H1 (cell line): ENCODE measurements at regions not wholly inside any gene's neighbourhood (a gene's known extent, or its start where the extent isn't known, plus 50 kb on each side); places are given as distances from the start of the nearest gene placed in this dataset.

Experiments used
- CTCF ChIA-PET: fragments of 300-600 bp; sonication (Branson Sonifier 250); formaldehyde crosslinking; loops from one replicate; lab custom pipeline; 2021; ENCODE audit not compliant: partially characterized antibody; lab: Charles Lee
- POLR2A ChIA-PET: fragments of 300-600 bp; sonication (Branson Sonifier 250); formaldehyde crosslinking; loops from one replicate; lab custom pipeline; 2021; ENCODE audit warnings: inconsistent platforms; ENCODE audit not compliant: partially characterized antibody; lab: Charles Lee
- DNase-seq, 2 experiments: peaks; one replicate each; pipeline versions ENCODE4 v3.0.0 to v3.0.0-alpha.2; 2010 to 2022; ENCODE audit warnings: low spot score in 2 of 2, low read depth in 1 of 2, mixed read lengths in 1 of 2
- FAIRE-seq: peaks from 2 replicates; lab custom pipeline; 2011; peaks lifted over from hg19 to GRCh38; lab: Jason Lieb, UNC
- H2AFZ ChIP-seq: 2 replicates; pipeline ENCODE4 v1.8.1; 2012; ENCODE audit warnings: low read length, inconsistent platforms
- H2AK5ac ChIP-seq: 2 replicates; pipeline ENCODE4 v1.6.1; 2013; ENCODE audit warnings: low read depth, low read length
- H2BK120ac ChIP-seq: replicated peaks from 2 replicates; pipeline ENCODE3; 2013; ENCODE audit warnings: low read depth, low read length, inconsistent platforms
- H2BK12ac ChIP-seq: 2 replicates; pipeline ENCODE4 v1.6.1; 2013; ENCODE audit warnings: low read depth, low read length
- H2BK15ac ChIP-seq: 2 replicates; pipeline ENCODE4 v1.6.1; 2013; ENCODE audit warnings: low read length
- H2BK20ac ChIP-seq: 2 replicates; pipeline ENCODE4 v1.6.1; 2013; ENCODE audit warnings: low read length
- H2BK5ac ChIP-seq: 2 replicates; pipeline ENCODE4 v1.6.1; 2013; ENCODE audit warnings: low read depth, low read length
- H3K14ac ChIP-seq: 2 replicates; pipeline ENCODE4 v1.6.1; 2013; ENCODE audit warnings: inconsistent platforms; ENCODE audit not compliant: insufficient read length
- H3K18ac ChIP-seq: 2 replicates; pipeline ENCODE4 v1.6.1; 2013; ENCODE audit warnings: low read length; ENCODE audit errors: extremely low read depth
- H3K23ac ChIP-seq: 2 replicates; pipeline ENCODE4 v1.6.1; 2013; ENCODE audit warnings: inconsistent platforms; ENCODE audit not compliant: insufficient read length
- H3K23me2 ChIP-seq: 2 replicates; pipeline ENCODE4 v1.6.1; 2013; ENCODE audit warnings: low read depth, low read length
- H3K27ac ChIP-seq: 2 replicates; pipeline ENCODE4 v1.6.1; 2011; ENCODE audit warnings: low read depth, low read length, inconsistent platforms
- H3K27me3 ChIP-seq, 4 experiments: replicated peaks in 1 of 4; 1 replicate in 1 of 4; 2 replicates in 3 of 4; pipeline versions ENCODE4 v1.6.1 to v1.8.1; 2011 to 2013; ENCODE audit warnings: low read length in 3 of 4, mild to moderate bottlenecking in 3 of 4, inconsistent platforms in 2 of 4, mixed read lengths in 2 of 4, moderate library complexity in 1 of 4; ENCODE audit not compliant: control insufficient read depth in 3 of 4, insufficient read depth in 3 of 4; ENCODE audit errors: extremely low read depth in 1 of 4
- H3K36me3 ChIP-seq, 4 experiments: 2 replicates each; pipeline versions ENCODE4 v1.6.1 to v1.8.1; 2011 to 2013; ENCODE audit warnings: mild to moderate bottlenecking in 4 of 4, low read length in 3 of 4, moderate library complexity in 2 of 4, control low read depth in 1 of 4, inconsistent platforms in 1 of 4; ENCODE audit not compliant: insufficient read depth in 4 of 4, control insufficient read depth in 2 of 4
- H3K4ac ChIP-seq: replicated peaks from 2 replicates; pipeline ENCODE3; 2013; ENCODE audit warnings: low read length, low read depth, mixed read lengths, inconsistent platforms; ENCODE audit not compliant: insufficient read length
- H3K4me1 ChIP-seq, 4 experiments: replicated peaks in 1 of 4; 1 replicate in 1 of 4; 2 replicates in 3 of 4; pipeline versions ENCODE4 v1.6.1 to v1.8.1; 2011 to 2013; ENCODE audit warnings: low read length in 3 of 4, inconsistent platforms in 2 of 4, mixed read lengths in 1 of 4; ENCODE audit not compliant: insufficient read depth in 4 of 4, control insufficient read depth in 3 of 4
- H3K4me2 ChIP-seq, 2 experiments: 2 replicates each; pipeline versions ENCODE4 v1.6.1 to v1.8.1; 2011 to 2013; ENCODE audit warnings: low read depth in 2 of 2, low read length in 2 of 2, control low read depth in 1 of 2, inconsistent platforms in 1 of 2, mild to moderate bottlenecking in 1 of 2; ENCODE audit not compliant: insufficient read depth in 1 of 2
- H3K4me3 ChIP-seq, 4 experiments: fragments of 200-600, 300-600 bp in 1 of 4; sonication (generic), shearing (Covaris generic), sonication (Bioruptor Twin) in 1 of 4; 2 replicates each; pipeline versions ENCODE4 v1.5.1 to v1.8.1; 2011 to 2016; ENCODE audit warnings: low read length in 4 of 4, low read depth in 3 of 4, control low read depth in 2 of 4, inconsistent platforms in 2 of 4, mild to moderate bottlenecking in 2 of 4, mixed read lengths in 1 of 4, moderate library complexity in 1 of 4; ENCODE audit not compliant: insufficient read depth in 2 of 4; ENCODE audit errors: extremely low read depth in 1 of 4
- H3K56ac ChIP-seq: replicated peaks from 2 replicates; pipeline ENCODE3; 2013; ENCODE audit warnings: low read depth, mild to moderate bottlenecking, mixed read lengths, low read length, inconsistent platforms; ENCODE audit not compliant: insufficient read length
- H3K79me1 ChIP-seq: 2 replicates; pipeline ENCODE4 v1.6.1; 2013; ENCODE audit warnings: low read depth, low read length, control low read depth
- H3K79me2 ChIP-seq, 2 experiments: 2 replicates each; pipeline versions ENCODE4 v1.6.1 to v1.8.1; 2012 to 2013; ENCODE audit warnings: low read length in 2 of 2, mild to moderate bottlenecking in 2 of 2, inconsistent platforms in 1 of 2; ENCODE audit not compliant: insufficient read depth in 2 of 2, control insufficient read depth in 1 of 2
- H3K9ac ChIP-seq, 4 experiments: replicated peaks in 1 of 4; 1 replicate in 1 of 4; 2 replicates in 3 of 4; pipeline versions ENCODE4 v1.6.1 to v1.8.1; 2011 to 2013; ENCODE audit warnings: low read depth in 3 of 4, low read length in 3 of 4, control low read depth in 2 of 4, mild to moderate bottlenecking in 2 of 4, moderate library complexity in 2 of 4, inconsistent platforms in 1 of 4; ENCODE audit errors: extremely low read depth in 1 of 4
- H3K9me3 ChIP-seq, 2 experiments: 2 replicates each; pipeline versions ENCODE4 v1.6.1 to v1.8.1; 2012 to 2013; ENCODE audit warnings: mild to moderate bottlenecking in 2 of 2, moderate library complexity in 2 of 2, control low read depth in 1 of 2, inconsistent platforms in 1 of 2, low read depth in 1 of 2, low read length in 1 of 2, mixed read lengths in 1 of 2; ENCODE audit not compliant: insufficient read depth in 2 of 2
- H4K20me1 ChIP-seq, 2 experiments: replicated peaks in 1 of 2; 2 replicates each; pipeline versions ENCODE3 to v1.8.1; 2011 to 2013; ENCODE audit warnings: inconsistent platforms in 2 of 2, low read length in 2 of 2, mild to moderate bottlenecking in 1 of 2; ENCODE audit not compliant: insufficient read depth in 2 of 2, control insufficient read depth in 1 of 2
- H4K5ac ChIP-seq: 2 replicates; pipeline ENCODE4 v1.6.1; 2013; ENCODE audit warnings: low read length, low read depth, mixed read lengths, inconsistent platforms; ENCODE audit not compliant: insufficient read length
- H4K8ac ChIP-seq: 2 replicates; pipeline ENCODE4 v1.8.0; 2013; ENCODE audit warnings: mild to moderate bottlenecking, moderate library complexity, low read length, inconsistent platforms; ENCODE audit not compliant: insufficient read depth; ENCODE audit errors: extremely low read depth
- H4K91ac ChIP-seq: replicated peaks from 2 replicates; pipeline ENCODE3; 2013; ENCODE audit warnings: low read length, mixed read lengths, inconsistent platforms; ENCODE audit not compliant: insufficient read length
- CHD7 ChIP-seq: fragments of 300-600 bp; sonication (generic); IDR thresholded peaks from 2 replicates; pipeline ENCODE4 v1.7.1; 2012; ENCODE audit warnings: low read length, moderate library complexity, mild to moderate bottlenecking, inconsistent platforms; ENCODE audit not compliant: insufficient replicate concordance
- WGBS, 2 experiments: shearing (Covaris generic) in 1 of 2; methylation state at CpG; one replicate each; pipeline versions ENCODE4 v1.1.6 to v1.1.7; 2013 to 2015; ENCODE audit warnings: low lambda C conversion rate in 2 of 2, mixed read lengths in 2 of 2, inconsistent platforms in 1 of 2, low coverage in 1 of 2, missing lambda C conversion rate in 1 of 2; ENCODE audit not compliant: insufficient replicate concordance in 2 of 2, insufficient coverage in 1 of 2, insufficient read length in 1 of 2; ENCODE audit errors: extremely low coverage in 1 of 2, missing lambda C conversion rate in 1 of 2; 5-methylcytosine and 5-hydroxymethylcytosine counted together

GRCh38 chr1:98452162-98452561, 209.4 kb upstream of the SNX7 start:
- H2AFZ ChIP-seq, result no peak overlapping the region
- H3K14ac ChIP-seq, result no peak overlapping the region
- no peaks in the 10 kb centered on the region for H3K9me3 ChIP-seq
- H2BK12ac ChIP-seq, result no peak overlapping the region
- H3K27me3 ChIP-seq, result no peaks in the 10 kb centered on the region
- POLR2A ChIA-PET, result interaction anchor here (0.6 to 0.7 kb wide), 2 partner anchors 399 to 1313 kb away, joined by 3 read pairs; no protein-coding TSS in a partner anchor
- no peak overlapping the region for H3K4ac ChIP-seq
- WGBS, 2 experiments, result 88% methylated on average over 2 of the region's 2 CpGs; no CpG with 5 or more reads in 1 of the 2 experiments
- H3K79me2 ChIP-seq, result no peaks in the 10 kb centered on the region
- no peak overlapping the region for H4K5ac ChIP-seq
- H3K27ac ChIP-seq, result no peak overlapping the region
- CTCF ChIA-PET, result no interaction called here
- H4K91ac ChIP-seq, result no peak overlapping the region
- no peak overlapping the region for H3K56ac ChIP-seq
- no peak overlapping the region for H2BK15ac ChIP-seq
- no peaks in the 10 kb centered on the region for H3K36me3 ChIP-seq
- H3K4me3 ChIP-seq, result no peak overlapping the region
- DNase-seq (no peak), FAIRE-seq (no peak)
- no peak overlapping the region for H2BK5ac ChIP-seq
- H2BK20ac ChIP-seq, result no peak overlapping the region
- no peak overlapping the region for H2AK5ac ChIP-seq
- H3K18ac ChIP-seq, result no peak overlapping the region
- no peak overlapping the region for H2BK120ac ChIP-seq
- H3K9ac ChIP-seq, result peak overlapping the region in 1 of 4 experiments; percentile 34; a peak in 1 of 7 replicates
- no peaks in the 10 kb centered on the region for H3K23me2 ChIP-seq
- no peak overlapping the region for H4K8ac ChIP-seq
- H3K23ac ChIP-seq, result no peak overlapping the region
- H3K4me2 ChIP-seq, result no peak overlapping the region
- no peaks in the 10 kb centered on the region; a peak in 2 of 7 replicates for H3K4me1 ChIP-seq
- H4K20me1 ChIP-seq, result no peaks in the 10 kb centered on the region
- H3K79me1 ChIP-seq, result no peaks in the 10 kb centered on the region
- TF ChIP-seq CHD7, result no peak
